LHCN-M2 (cell line): ENCODE measurements at regions not wholly inside any gene's neighbourhood (a gene's known extent, or its start where the extent isn't known, plus 50 kb on each side); places are given as distances from the start of the nearest gene placed in this dataset.

Experiments
- DNase-seq: peaks from one replicate; pipeline ENCODE4 v3.0.0-alpha.2; 2012; ENCODE audit warnings: low read depth

GRCh38 chr11:45089676-45090499, 56.6 kb upstream of the PRDM11 start:
- DNase-seq: peak; percentile 9

DNA sequence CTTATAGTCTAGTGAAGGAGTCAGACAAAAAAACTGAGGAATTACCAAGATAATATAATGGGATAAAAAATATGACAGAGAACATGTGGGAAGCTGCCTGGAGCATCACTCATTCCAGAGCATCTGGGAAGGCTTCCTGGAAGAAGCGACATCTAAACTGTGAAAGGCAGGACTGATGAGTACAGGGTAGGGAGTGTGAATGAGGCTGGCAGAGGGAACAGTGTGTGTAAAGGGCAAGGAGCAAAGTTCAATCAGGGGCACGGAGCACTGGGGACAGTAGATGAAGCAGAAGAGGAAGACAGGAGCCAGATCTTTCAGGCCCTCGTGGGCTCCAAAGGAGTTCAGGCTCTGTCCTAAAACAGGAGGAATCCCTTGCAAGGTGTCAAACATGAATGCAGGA, 55.8 kb upstream of the PRDM11 start:
- DNase-seq: no peak

GRCh38 chr11:45091563-45092403, 54.7 kb upstream of the PRDM11 start:
- DNase-seq: no peak

DNA sequence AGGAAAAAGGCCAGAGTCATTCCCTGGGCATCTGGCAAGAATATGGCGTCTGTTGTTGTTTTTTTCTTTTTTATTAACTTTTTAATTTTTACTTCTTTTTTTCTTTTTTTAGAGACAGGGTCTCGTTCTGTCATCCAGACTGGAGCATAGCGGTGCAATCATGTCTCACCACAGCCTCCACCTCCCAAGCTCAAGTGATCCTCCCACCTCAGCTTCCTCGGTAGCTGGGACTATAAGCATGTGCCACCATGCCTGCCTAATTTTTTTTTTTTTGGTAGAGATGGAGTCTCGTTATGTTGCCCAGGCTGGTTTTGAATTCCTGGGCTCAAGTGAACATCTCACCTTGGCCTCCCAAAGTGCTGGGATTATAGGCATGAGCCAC, 54.0 kb upstream of the PRDM11 start:
- no peak for DNase-seq

GRCh38 chr11:45092901-45093760, 53.3 kb upstream of the PRDM11 start:
- peak; percentile 23 for DNase-seq

DNA sequence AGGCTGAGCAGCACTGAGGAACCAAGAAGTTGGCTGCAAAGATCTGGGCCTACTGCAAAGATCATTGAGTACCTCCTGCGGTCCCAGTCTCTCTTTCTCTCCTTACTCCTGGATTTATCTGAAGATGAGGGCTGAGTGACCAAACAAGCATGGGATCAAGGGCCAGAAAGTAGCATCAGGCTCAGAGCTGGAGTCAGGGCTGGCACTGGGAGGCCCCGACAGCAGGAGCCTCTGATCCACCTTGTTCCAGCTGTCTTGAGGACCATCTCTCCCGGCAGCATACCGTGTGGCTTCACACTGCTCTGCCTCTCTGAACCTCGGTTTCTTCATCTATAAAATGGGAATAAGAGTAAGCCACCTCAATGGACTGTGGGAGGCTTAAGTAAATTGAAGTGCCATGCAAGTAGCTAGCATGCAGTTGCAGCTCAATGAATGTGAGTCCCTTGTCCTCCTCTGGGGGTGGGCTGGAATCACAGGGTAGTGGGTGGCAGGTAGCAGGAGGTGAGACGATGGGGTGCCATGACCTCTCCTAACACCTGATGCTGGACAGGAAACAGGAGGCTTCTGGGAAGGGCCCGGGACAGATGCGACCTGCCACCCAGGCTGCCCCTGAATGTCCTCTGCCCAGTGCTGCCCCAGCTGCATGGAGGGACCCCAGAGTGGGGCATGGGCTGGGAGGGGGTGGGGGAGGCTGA, 52.5 kb upstream of the PRDM11 start:
- DNase-seq: no peak

GRCh38 chr11:45094958-45095690, 51.3 kb upstream of the PRDM11 start:
- no peak for DNase-seq

DNA sequence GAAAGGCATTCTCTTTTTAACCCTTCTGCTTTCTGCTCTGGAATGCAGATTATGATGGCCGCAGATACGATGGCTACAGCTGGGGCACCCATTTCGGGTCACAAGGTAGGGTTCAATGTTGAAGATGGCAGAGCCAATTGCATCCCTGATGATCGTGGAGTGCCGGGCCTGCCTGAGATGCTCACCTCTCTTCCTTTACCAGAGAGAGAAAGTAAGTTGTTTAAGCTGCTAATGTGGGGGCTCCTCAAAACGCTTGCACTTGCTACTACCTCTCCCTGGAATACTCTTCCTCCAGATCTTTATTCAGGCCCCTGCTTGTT, 50.8 kb upstream of the PRDM11 start:
- DNase-seq: no peak

DNA sequence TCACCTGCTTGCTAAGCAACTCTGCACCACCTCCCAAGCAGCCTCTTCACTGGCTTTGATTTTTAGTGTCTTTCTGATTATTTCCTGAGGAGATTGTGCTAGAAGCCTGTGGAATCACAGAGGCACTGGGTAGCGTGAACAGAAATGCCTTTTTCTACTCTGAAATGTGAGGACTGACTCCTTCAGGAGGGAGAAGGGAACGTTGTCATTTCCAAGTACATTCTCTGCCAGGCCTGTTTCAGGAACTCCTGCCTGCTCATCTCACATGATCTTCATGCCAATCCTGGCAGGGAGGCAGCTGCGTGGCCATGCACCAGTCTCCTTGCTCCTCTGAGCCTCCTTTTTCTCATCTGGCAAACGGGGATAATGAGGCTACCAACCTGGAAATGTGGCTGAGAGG, 49.8 kb upstream of the PRDM11 start:
- no peak for DNase-seq
